Neural progenitor cell (in vitro differentiated cells): ENCODE measurements at regions not wholly inside any gene's neighbourhood (a gene's known extent, or its start where the extent isn't known, plus 50 kb on each side); places are given as distances from the start of the nearest gene placed in this dataset.

Experiments used
- DNase-seq: peaks from one replicate; pipeline ENCODE4 v3.0.0-alpha.2; 2016; ENCODE audit warnings: low spot score
- H2AFZ ChIP-seq: fragments of 200-600 bp; sonication (generic); replicated peaks from 2 replicates; pipeline ENCODE4 v1.6.1; 2016; ENCODE audit warnings: antibody characterized with exemption
- H3F3A ChIP-seq: fragments of 200-600 bp; sonication (generic); 2 replicates; pipeline ENCODE4 v1.6.1; 2016; ENCODE audit warnings: antibody characterized with exemption, low read depth
- H3K27ac ChIP-seq: fragments of 200-600 bp; sonication (generic); 2 replicates; pipeline ENCODE4 v1.5.1; 2016; ENCODE audit warnings: mild to moderate bottlenecking
- H3K27me3 ChIP-seq: fragments of 200-600 bp; sonication (generic); 2 replicates; pipeline ENCODE4 v1.6.1; 2016; ENCODE audit warnings: mild to moderate bottlenecking, moderate library complexity
- H3K36me3 ChIP-seq: fragments of 200-600 bp; sonication (generic); 2 replicates; pipeline ENCODE4 v1.5.1; 2016
- H3K4me1 ChIP-seq: fragments of 200-600 bp; sonication (generic); 2 replicates; pipeline ENCODE4 v1.6.1; 2016; ENCODE audit warnings: mixed run types
- H3K4me2 ChIP-seq: fragments of 200-600 bp; sonication (generic); 2 replicates; pipeline ENCODE4 v1.6.1; 2016
- H3K4me3 ChIP-seq: fragments of 200-600 bp; sonication (generic); 2 replicates; pipeline ENCODE4 v1.5.1; 2016
- H3K79me2 ChIP-seq: fragments of 200-600 bp; sonication (generic); 2 replicates; pipeline ENCODE4 v1.6.1; 2016; ENCODE audit warnings: low read depth
- H3K9ac ChIP-seq: fragments of 200-600 bp; sonication (generic); 2 replicates; pipeline ENCODE4 v1.6.1; 2016
- H3K9me3 ChIP-seq: fragments of 200-600 bp; sonication (generic); 2 replicates; pipeline ENCODE4 v1.5.1; 2016; ENCODE audit warnings: low read depth
- H4K20me1 ChIP-seq: fragments of 200-600 bp; sonication (generic); 2 replicates; pipeline ENCODE4 v1.6.1; 2016; ENCODE audit warnings: low read depth
- H3K27ac Mint-ChIP-seq: 3 replicates; pipeline ENCODE4 v1.8.0; 2021; ENCODE audit warnings: mixed read lengths
- H3K27me3 Mint-ChIP-seq: 2 replicates; pipeline ENCODE4 v1.8.0; 2022; ENCODE audit warnings: low read depth, mild to moderate bottlenecking, inconsistent platforms, moderate library complexity, mixed read lengths; ENCODE audit not compliant: insufficient read depth
- H3K36me3 Mint-ChIP-seq: 3 replicates; pipeline ENCODE4 v1.8.0; 2021; ENCODE audit warnings: mixed read lengths
- H3K4me1 Mint-ChIP-seq: 3 replicates; pipeline ENCODE4 v1.8.0; 2021; ENCODE audit warnings: mixed read lengths
- H3K4me3 Mint-ChIP-seq: 3 replicates; pipeline ENCODE4 v1.8.0; 2021; ENCODE audit warnings: mild to moderate bottlenecking, moderate library complexity, mixed read lengths
- H3K9me3 Mint-ChIP-seq: 3 replicates; pipeline ENCODE4 v1.8.0; 2020; ENCODE audit warnings: mixed read lengths
- EZH2 ChIP-seq: fragments of 200-600 bp; sonication (generic); IDR thresholded peaks from 2 replicates; pipeline ENCODE4 v1.6.1; 2017; ENCODE audit warnings: antibody characterized with exemption, mild to moderate bottlenecking, moderate library complexity
- EZH2phosphoT487 ChIP-seq: fragments of 200-600 bp; sonication (generic); IDR thresholded peaks from 2 replicates; pipeline ENCODE4 v1.6.1; 2017; ENCODE audit warnings: antibody characterized with exemption
- TF ChIP-seq, protein P1 (sequence below): fragments of 200-600 bp; sonication (generic); IDR thresholded peaks from 2 replicates; pipeline ENCODE4 v1.5.1; 2017; ENCODE audit warnings: antibody characterized with exemption, mild to moderate bottlenecking

DNA sequence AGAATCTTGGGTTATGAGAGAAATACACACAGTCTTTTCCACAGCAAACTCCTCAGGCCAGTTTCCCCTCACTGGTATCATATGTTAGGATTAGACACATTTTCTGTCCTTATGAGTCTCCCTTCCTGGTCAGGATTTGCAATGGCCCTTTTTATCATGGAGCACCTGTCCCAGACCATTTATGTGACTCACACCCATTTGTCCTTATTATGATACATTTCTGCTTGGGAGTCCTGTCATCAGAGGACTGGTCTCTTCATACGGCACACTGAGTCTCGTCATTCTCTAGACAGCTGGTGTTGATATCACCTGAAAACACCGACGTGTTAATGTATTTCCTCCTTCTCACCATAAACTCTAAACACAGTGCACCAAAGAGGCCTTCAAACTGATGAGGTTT is 105.0 kb upstream of the SYT6 start:
- Mint-ChIP-seq H3K27me3 (peaks cover 4% of the 10 kb centered on the region), H3K27ac (no peak overlapping the region), H3K4me1 (no peaks in the 10 kb centered on the region), H3K36me3 (no peaks in the 10 kb centered on the region), H3K4me3 (no peak overlapping the region), H3K9me3 (peaks cover 14% of the 10 kb centered on the region)
- no peaks in the 10 kb centered on the region for H4K20me1 ChIP-seq
- H3K4me1 ChIP-seq, result peaks cover 16% of the 10 kb centered on the region
- no peak overlapping the region for H3K9ac ChIP-seq
- H2AFZ ChIP-seq, result no peak overlapping the region
- H3K36me3 ChIP-seq, result no peaks in the 10 kb centered on the region
- TF ChIP-seq, protein P1, sequence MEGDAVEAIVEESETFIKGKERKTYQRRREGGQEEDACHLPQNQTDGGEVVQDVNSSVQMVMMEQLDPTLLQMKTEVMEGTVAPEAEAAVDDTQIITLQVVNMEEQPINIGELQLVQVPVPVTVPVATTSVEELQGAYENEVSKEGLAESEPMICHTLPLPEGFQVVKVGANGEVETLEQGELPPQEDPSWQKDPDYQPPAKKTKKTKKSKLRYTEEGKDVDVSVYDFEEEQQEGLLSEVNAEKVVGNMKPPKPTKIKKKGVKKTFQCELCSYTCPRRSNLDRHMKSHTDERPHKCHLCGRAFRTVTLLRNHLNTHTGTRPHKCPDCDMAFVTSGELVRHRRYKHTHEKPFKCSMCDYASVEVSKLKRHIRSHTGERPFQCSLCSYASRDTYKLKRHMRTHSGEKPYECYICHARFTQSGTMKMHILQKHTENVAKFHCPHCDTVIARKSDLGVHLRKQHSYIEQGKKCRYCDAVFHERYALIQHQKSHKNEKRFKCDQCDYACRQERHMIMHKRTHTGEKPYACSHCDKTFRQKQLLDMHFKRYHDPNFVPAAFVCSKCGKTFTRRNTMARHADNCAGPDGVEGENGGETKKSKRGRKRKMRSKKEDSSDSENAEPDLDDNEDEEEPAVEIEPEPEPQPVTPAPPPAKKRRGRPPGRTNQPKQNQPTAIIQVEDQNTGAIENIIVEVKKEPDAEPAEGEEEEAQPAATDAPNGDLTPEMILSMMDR, result no peak
- no peak for TF ChIP-seq EZH2phosphoT487
- TF ChIP-seq EZH2, result no peak
- DNase-seq, result no peak
- no peaks in the 10 kb centered on the region for H3K27me3 ChIP-seq
- no peak overlapping the region for H3K4me2 ChIP-seq
- H3K4me3 ChIP-seq, result no peak overlapping the region
- peaks cover 5% of the 10 kb centered on the region for H3F3A ChIP-seq
- peaks cover 6% of the 10 kb centered on the region for H3K9me3 ChIP-seq
- H3K79me2 ChIP-seq, result no peaks in the 10 kb centered on the region
- no peak overlapping the region for H3K27ac ChIP-seq

DNA sequence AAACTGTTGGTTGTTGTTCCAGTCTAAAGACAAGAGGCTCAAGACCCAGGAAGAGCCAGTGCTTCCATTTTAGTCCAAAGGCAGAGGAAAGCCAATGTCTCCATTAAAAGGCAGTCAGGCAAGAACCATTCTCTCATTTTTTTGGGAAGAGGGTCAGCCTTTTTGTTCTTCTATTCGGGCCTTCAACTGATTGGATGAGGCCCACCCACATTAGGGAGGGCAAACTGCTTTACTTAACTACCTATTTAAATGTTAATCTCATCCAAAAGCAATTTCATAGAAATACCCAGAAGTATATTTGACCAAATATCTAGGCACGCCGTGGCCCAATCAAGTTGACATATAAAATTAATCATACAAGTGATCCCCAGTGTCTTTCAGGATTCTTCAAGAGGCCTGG is 104.4 kb upstream of the SYT6 start:
- H3K9ac ChIP-seq, result no peak overlapping the region
- H3K4me3 ChIP-seq, result no peak overlapping the region
- peaks cover 4% of the 10 kb centered on the region for H3K27me3 Mint-ChIP-seq
- TF ChIP-seq EZH2phosphoT487 (no peak), EZH2 (no peak)
- no peaks in the 10 kb centered on the region for H3K4me1 Mint-ChIP-seq
- H3F3A ChIP-seq, result peaks cover 5% of the 10 kb centered on the region
- H2AFZ ChIP-seq, result no peak overlapping the region
- H3K27ac Mint-ChIP-seq, result no peak overlapping the region
- H3K9me3 ChIP-seq, result peaks cover 6% of the 10 kb centered on the region
- peaks cover 18% of the 10 kb centered on the region for H3K9me3 Mint-ChIP-seq
- no peaks in the 10 kb centered on the region for H4K20me1 ChIP-seq
- no peak overlapping the region for H3K27ac ChIP-seq
- no peak for DNase-seq
- H3K4me2 ChIP-seq, result no peak overlapping the region
- H3K36me3 ChIP-seq, result no peaks in the 10 kb centered on the region
- no peak overlapping the region for H3K4me3 Mint-ChIP-seq
- H3K36me3 Mint-ChIP-seq, result no peaks in the 10 kb centered on the region
- peaks cover 10% of the 10 kb centered on the region for H3K4me1 ChIP-seq
- no peaks in the 10 kb centered on the region for H3K79me2 ChIP-seq
- H3K27me3 ChIP-seq, result no peaks in the 10 kb centered on the region

DNA sequence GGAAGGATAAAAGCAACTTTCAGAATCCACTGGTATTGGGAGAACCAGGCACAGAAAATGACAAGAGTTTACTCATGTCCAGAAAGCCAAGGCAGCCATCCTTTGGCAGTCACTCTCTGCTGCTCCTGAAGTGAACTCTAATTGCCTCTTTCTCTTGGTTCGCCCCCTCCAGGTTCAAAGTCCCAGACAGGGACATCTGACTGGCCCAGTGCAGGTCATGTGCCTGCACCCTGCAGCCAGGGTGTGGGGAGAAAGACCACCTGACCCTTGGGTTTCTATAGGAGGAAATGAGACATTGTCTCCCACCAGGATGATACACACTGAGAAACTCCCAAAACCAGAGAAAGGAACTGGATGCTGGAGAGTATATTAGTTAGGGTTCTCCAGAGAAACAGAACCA is 103.9 kb upstream of the SYT6 start:
- no peak overlapping the region for H3K4me3 ChIP-seq
- H3K79me2 ChIP-seq, result no peaks in the 10 kb centered on the region
- peaks cover 5% of the 10 kb centered on the region for H3K4me1 ChIP-seq
- no peaks in the 10 kb centered on the region for H4K20me1 ChIP-seq
- H3K4me1 Mint-ChIP-seq, result no peaks in the 10 kb centered on the region
- no peak overlapping the region for H3K4me3 Mint-ChIP-seq
- H3K27ac ChIP-seq, result no peak overlapping the region
- no peaks in the 10 kb centered on the region for H3K36me3 Mint-ChIP-seq
- peaks cover 4% of the 10 kb centered on the region for H3K27me3 Mint-ChIP-seq
- H2AFZ ChIP-seq, result no peak overlapping the region
- no peak overlapping the region for H3K4me2 ChIP-seq
- no peak for DNase-seq
- H3K27me3 ChIP-seq, result no peaks in the 10 kb centered on the region
- H3K36me3 ChIP-seq, result no peaks in the 10 kb centered on the region
- TF ChIP-seq, protein P1, result no peak
- TF ChIP-seq EZH2phosphoT487 (no peak), EZH2 (no peak)
- H3K9me3 ChIP-seq, result peaks cover 6% of the 10 kb centered on the region
- peaks cover 18% of the 10 kb centered on the region for H3K9me3 Mint-ChIP-seq
- H3K27ac Mint-ChIP-seq, result no peak overlapping the region
- no peak overlapping the region for H3K9ac ChIP-seq
- no peaks in the 10 kb centered on the region for H3F3A ChIP-seq

DNA sequence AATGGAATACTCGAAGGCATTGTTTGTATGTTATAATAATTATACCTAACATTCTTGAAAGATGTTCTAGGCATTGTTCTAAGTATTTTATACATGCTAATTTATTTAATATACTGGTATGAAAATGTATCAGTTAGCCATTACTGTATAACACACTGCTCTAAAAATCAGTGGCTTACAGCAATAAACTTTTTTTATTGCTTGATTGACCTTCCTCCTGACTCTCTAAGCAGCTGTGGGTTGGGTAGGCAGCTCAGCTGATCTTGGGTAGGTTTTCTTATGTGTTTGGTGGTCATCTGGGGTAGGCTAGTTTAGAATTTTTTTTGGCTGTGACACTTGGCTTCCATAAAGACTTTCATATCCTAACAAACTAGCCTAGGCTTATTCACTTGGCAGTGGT is 100.2 kb upstream of the SYT6 start:
- TF ChIP-seq EZH2phosphoT487, result no peak
- TF ChIP-seq EZH2, result no peak
- TF ChIP-seq, protein P1, result no peak
- Histone ChIP-seq H3K9me3 (peaks cover 6% of the 10 kb centered on the region), H3K4me3 (no peak overlapping the region), H2AFZ (no peak overlapping the region), H3K4me1 (peaks cover 1% of the 10 kb centered on the region), H3K4me2 (no peak overlapping the region), H3K79me2 (no peaks in the 10 kb centered on the region), H3F3A (no peaks in the 10 kb centered on the region), H3K36me3 (no peaks in the 10 kb centered on the region), H3K27me3 (no peaks in the 10 kb centered on the region), H4K20me1 (no peaks in the 10 kb centered on the region), H3K27ac (no peak overlapping the region), H3K9ac (no peak overlapping the region)
- no peaks in the 10 kb centered on the region for H3K36me3 Mint-ChIP-seq
- H3K4me3 Mint-ChIP-seq, result no peak overlapping the region
- H3K27ac Mint-ChIP-seq, result no peak overlapping the region
- H3K4me1 Mint-ChIP-seq, result peaks cover 2% of the 10 kb centered on the region
- peaks cover 18% of the 10 kb centered on the region for H3K9me3 Mint-ChIP-seq
- no peaks in the 10 kb centered on the region for H3K27me3 Mint-ChIP-seq
- no peak for DNase-seq
